Loucy (cell line): ENCODE measurements at regions not wholly inside any gene's neighbourhood (a gene's known extent, or its start where the extent isn't known, plus 50 kb on each side); places are given as distances from the start of the nearest gene placed in this dataset.

Experiments used
- CTCF ChIP-seq: fragments of 200-600 bp; sonication (generic); conservative IDR thresholded peaks from 2 replicates; pipeline ENCODE4 v1.5.1; 2014; ENCODE audit warnings: mild to moderate bottlenecking, antibody characterized with exemption, low read length
- EZH2phosphoT487 ChIP-seq: fragments of 200-600 bp; IDR thresholded peaks from 2 replicates; pipeline ENCODE4 v1.6.1; 2018; ENCODE audit warnings: antibody characterized with exemption, mild to moderate bottlenecking, moderate library complexity, borderline replicate concordance

GRCh38 chr9:16192403-16193017 lies 639.7 kb downstream of the CCDC171 start:
- TF ChIP-seq CTCF (no peak; the same call in 1 of the 2 replicates), EZH2phosphoT487 (no peak)
